ENCODE measurements at regions not wholly inside any gene's neighbourhood (a gene's known extent, or its start where the extent isn't known, plus 50 kb on each side); places are given as distances from the start of the nearest gene placed in this dataset.

DNA sequence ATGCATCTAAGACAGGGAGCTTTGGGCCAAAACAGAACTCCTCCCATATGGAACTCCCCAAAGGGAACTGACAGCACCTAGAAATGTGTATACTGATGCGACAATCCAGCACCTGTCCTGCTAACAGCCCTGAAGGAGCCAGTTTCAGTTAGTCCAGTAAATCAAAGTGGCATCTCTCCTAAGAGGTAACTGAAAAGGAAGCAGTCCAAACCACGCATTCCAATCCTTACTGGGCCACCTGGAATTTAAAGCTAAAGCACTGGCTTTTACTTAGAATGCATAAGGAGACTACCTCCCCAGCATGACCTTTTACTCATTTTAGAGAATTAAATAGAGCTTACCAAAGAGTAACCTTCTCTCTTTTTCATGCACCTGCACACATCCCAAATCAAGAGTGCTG, 586.8 kb upstream of the PITX2 start:
- no peak for TF ChIP-seq FOXM1 (IDR thresholded peaks at IDR 0.05; ENCODE audit: borderline replicate concordance, low read depth)
- TF ChIP-seq NFIC (IDR thresholded peaks at IDR 0.05), result no peak
- no peak for TF ChIP-seq YY1 (IDR thresholded peaks at IDR 0.05; ENCODE audit: low read depth)
- TF ChIP-seq, protein P1, sequence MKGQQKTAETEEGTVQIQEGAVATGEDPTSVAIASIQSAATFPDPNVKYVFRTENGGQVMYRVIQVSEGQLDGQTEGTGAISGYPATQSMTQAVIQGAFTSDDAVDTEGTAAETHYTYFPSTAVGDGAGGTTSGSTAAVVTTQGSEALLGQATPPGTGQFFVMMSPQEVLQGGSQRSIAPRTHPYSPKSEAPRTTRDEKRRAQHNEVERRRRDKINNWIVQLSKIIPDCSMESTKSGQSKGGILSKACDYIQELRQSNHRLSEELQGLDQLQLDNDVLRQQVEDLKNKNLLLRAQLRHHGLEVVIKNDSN (IDR thresholded peaks at IDR 0.05), result no peak
- TF ChIP-seq TEAD4 (IDR thresholded peaks at IDR 0.05), result no peak
- TF ChIP-seq, protein P2, sequence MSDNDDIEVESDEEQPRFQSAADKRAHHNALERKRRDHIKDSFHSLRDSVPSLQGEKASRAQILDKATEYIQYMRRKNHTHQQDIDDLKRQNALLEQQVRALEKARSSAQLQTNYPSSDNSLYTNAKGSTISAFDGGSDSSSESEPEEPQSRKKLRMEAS (IDR thresholded peaks at IDR 0.05), result no peak
- no peak for TF ChIP-seq TAF1 (IDR thresholded peaks at IDR 0.05; ENCODE audit: low read depth)
- TF ChIP-seq TCF12 (IDR thresholded peaks at IDR 0.05; ENCODE audit: low read depth), result no peak
- no peak for TF ChIP-seq ZBTB7A (IDR thresholded peaks at IDR 0.05; ENCODE audit: low read depth)
- TF ChIP-seq EP300 (IDR thresholded peaks at IDR 0.05; ENCODE audit: borderline replicate concordance), result no peak

DNA sequence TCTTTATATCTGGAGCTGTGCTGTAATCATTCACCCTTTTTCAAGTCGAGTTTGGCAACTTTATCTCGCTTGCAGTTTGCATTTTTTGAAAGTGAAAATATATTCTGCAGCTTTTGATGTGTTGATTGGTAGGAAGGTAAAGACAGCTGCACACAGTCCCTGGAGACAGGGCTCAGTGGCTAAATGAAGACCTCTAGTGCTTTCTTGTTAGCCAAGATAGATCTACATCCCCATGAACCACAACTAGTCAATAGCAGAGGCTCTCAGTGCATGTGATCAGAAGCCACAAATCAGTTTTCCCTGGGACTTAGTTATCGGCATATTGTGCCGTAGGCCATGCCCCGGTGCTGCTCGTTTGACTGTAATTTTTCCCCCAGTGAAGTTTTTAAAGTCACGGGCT, 587.7 kb upstream of the PITX2 start:
- TF ChIP-seq CREB1 (IDR thresholded peaks at IDR 0.05; ENCODE audit: low read depth) (no peak), RAD21 (IDR thresholded peaks at IDR 0.05; ENCODE audit: low read depth) (no peak), CEBPB (IDR thresholded peaks at IDR 0.05) (no peak), NFIC (IDR thresholded peaks at IDR 0.05) (no peak), EGR1 (IDR thresholded peaks at IDR 0.05) (no peak)
- TF ChIP-seq, protein P3, sequence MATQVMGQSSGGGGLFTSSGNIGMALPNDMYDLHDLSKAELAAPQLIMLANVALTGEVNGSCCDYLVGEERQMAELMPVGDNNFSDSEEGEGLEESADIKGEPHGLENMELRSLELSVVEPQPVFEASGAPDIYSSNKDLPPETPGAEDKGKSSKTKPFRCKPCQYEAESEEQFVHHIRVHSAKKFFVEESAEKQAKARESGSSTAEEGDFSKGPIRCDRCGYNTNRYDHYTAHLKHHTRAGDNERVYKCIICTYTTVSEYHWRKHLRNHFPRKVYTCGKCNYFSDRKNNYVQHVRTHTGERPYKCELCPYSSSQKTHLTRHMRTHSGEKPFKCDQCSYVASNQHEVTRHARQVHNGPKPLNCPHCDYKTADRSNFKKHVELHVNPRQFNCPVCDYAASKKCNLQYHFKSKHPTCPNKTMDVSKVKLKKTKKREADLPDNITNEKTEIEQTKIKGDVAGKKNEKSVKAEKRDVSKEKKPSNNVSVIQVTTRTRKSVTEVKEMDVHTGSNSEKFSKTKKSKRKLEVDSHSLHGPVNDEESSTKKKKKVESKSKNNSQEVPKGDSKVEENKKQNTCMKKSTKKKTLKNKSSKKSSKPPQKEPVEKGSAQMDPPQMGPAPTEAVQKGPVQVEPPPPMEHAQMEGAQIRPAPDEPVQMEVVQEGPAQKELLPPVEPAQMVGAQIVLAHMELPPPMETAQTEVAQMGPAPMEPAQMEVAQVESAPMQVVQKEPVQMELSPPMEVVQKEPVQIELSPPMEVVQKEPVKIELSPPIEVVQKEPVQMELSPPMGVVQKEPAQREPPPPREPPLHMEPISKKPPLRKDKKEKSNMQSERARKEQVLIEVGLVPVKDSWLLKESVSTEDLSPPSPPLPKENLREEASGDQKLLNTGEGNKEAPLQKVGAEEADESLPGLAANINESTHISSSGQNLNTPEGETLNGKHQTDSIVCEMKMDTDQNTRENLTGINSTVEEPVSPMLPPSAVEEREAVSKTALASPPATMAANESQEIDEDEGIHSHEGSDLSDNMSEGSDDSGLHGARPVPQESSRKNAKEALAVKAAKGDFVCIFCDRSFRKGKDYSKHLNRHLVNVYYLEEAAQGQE (IDR thresholded peaks at IDR 0.05; ENCODE audit: low read depth), result no peak

DNA sequence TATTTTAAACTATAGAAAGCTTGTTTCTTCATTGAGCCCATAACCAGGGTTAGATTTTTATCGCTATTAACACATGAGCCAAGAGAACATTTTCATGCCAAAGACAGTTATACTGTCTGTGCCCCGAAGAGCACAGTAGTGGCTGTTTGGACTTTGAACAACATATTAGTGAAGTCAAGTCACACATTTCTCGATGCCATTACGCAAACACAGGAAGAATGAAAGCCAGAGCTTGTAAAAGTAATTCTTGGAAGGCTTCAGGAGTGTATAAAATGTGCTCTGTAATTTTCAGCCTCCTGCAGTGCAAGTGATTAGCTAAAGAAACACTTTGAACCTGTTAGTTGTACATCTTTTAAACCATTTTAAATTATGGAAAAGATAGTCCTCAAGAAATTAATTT, 590.7 kb upstream of the PITX2 start:
- TF ChIP-seq CREB1 (IDR thresholded peaks at IDR 0.05; ENCODE audit: low read depth) (no peak), ZBTB7A (IDR thresholded peaks at IDR 0.05; ENCODE audit: low read depth) (no peak), TAF1 (IDR thresholded peaks at IDR 0.05; ENCODE audit: low read depth) (no peak), TCF12 (IDR thresholded peaks at IDR 0.05; ENCODE audit: low read depth) (no peak)
- TF ChIP-seq, protein P3 (IDR thresholded peaks at IDR 0.05; ENCODE audit: low read depth), result no peak
- TF ChIP-seq, protein P1 (IDR thresholded peaks at IDR 0.05), result no peak

DNA sequence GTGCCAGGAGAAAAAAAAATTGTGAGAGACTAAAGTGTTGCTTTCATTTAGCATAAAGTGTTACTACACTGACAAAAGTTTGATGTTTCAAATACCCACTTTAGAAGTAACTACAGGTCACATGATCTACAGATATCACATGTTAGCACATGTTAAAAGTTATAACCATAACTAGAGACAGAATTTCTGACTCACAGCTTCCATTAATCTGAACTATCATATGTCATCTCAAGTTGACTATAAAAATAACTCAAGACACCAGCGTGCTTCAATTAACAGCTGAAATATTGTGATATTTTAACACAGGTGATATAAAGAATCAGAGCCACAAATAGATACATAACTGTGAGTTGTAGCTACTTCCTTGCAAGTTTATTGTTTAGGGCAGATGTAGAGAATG, 591.5 kb upstream of the PITX2 start:
- TF ChIP-seq, protein P3 (IDR thresholded peaks at IDR 0.05; ENCODE audit: low read depth), result no peak
- TF ChIP-seq, protein P2 (IDR thresholded peaks at IDR 0.05), result no peak
- TF ChIP-seq EGR1 (IDR thresholded peaks at IDR 0.05) (no peak), YY1 (IDR thresholded peaks at IDR 0.05; ENCODE audit: low read depth) (no peak), TCF12 (IDR thresholded peaks at IDR 0.05; ENCODE audit: low read depth) (no peak), CEBPB (IDR thresholded peaks at IDR 0.05) (no peak), FOXM1 (IDR thresholded peaks at IDR 0.05; ENCODE audit: borderline replicate concordance, low read depth) (no peak), NFIC (IDR thresholded peaks at IDR 0.05) (no peak), TEAD4 (IDR thresholded peaks at IDR 0.05) (no peak), EP300 (IDR thresholded peaks at IDR 0.05; ENCODE audit: borderline replicate concordance) (no peak), CREB1 (IDR thresholded peaks at IDR 0.05; ENCODE audit: low read depth) (no peak), RAD21 (IDR thresholded peaks at IDR 0.05; ENCODE audit: low read depth) (no peak), ZBTB7A (IDR thresholded peaks at IDR 0.05; ENCODE audit: low read depth) (no peak), TAF1 (IDR thresholded peaks at IDR 0.05; ENCODE audit: low read depth) (no peak)
- TF ChIP-seq, protein P1 (IDR thresholded peaks at IDR 0.05), result no peak

All from Ishikawa (cell line).